Mesendoderm (in vitro differentiated cells): ENCODE measurements at regions not wholly inside any gene's neighbourhood (a gene's known extent, or its start where the extent isn't known, plus 50 kb on each side); places are given as distances from the start of the nearest gene placed in this dataset.

Source experiments
- DNase-seq: peaks from one replicate; pipeline ENCODE4 v3.0.0; 2013
- H2AK5ac ChIP-seq: 2 replicates; pipeline ENCODE4 v1.6.1; 2013; ENCODE audit warnings: low read length, inconsistent platforms
- H2BK120ac ChIP-seq: 2 replicates; pipeline ENCODE4 v1.6.1; 2013; ENCODE audit warnings: low read depth, mild to moderate bottlenecking, low read length, moderate library complexity, mixed read lengths
- H2BK15ac ChIP-seq: replicated peaks from 2 replicates; pipeline ENCODE4 v1.6.1; 2013; ENCODE audit warnings: low read depth, mild to moderate bottlenecking, moderate library complexity
- H2BK5ac ChIP-seq: 2 replicates; pipeline ENCODE4 v1.6.1; 2013; ENCODE audit warnings: low read length, inconsistent platforms
- H3K18ac ChIP-seq: 2 replicates; pipeline ENCODE4 v1.6.1; 2013; ENCODE audit warnings: mild to moderate bottlenecking, low read length, mixed read lengths
- H3K23ac ChIP-seq: one replicate; pipeline ENCODE4 v1.6.1; 2013; ENCODE audit warnings: low read length
- H3K27ac ChIP-seq: 2 replicates; pipeline ENCODE4 v1.5.1; 2013; ENCODE audit warnings: low read depth, mild to moderate bottlenecking, inconsistent platforms, low read length, moderate library complexity
- H3K27me3 ChIP-seq: 2 replicates; pipeline ENCODE4 v1.6.1; 2013; ENCODE audit warnings: low read length, control low read depth, mild to moderate bottlenecking, inconsistent platforms; ENCODE audit not compliant: insufficient read depth, poor library complexity
- H3K36me3 ChIP-seq: 2 replicates; pipeline ENCODE4 v1.6.1; 2013; ENCODE audit warnings: low read length, inconsistent platforms; ENCODE audit not compliant: control insufficient read depth, insufficient read depth
- H3K4ac ChIP-seq: one replicate; pipeline ENCODE4 v1.6.1; 2013; ENCODE audit warnings: low read depth, mild to moderate bottlenecking, low read length, moderate library complexity
- H3K4me1 ChIP-seq: 2 replicates; pipeline ENCODE4 v1.6.1; 2013; ENCODE audit warnings: low read depth, low read length, inconsistent platforms; ENCODE audit not compliant: control insufficient read depth
- H3K4me2 ChIP-seq: 2 replicates; pipeline ENCODE4 v1.6.1; 2013; ENCODE audit warnings: low read length
- H3K4me3 ChIP-seq: 2 replicates; pipeline ENCODE4 v1.5.1; 2013; ENCODE audit warnings: mild to moderate bottlenecking, low read length
- H3K56ac ChIP-seq: one replicate; pipeline ENCODE4 v1.6.1; 2013; ENCODE audit warnings: low read length
- H3K79me1 ChIP-seq: 2 replicates; pipeline ENCODE4 v1.6.1; 2013; ENCODE audit warnings: low read length, inconsistent platforms
- H3K79me2 ChIP-seq: 2 replicates; pipeline ENCODE4 v1.6.1; 2013; ENCODE audit warnings: mild to moderate bottlenecking, low read length; ENCODE audit not compliant: control insufficient read depth, insufficient read depth
- H3K9ac ChIP-seq: 2 replicates; pipeline ENCODE4 v1.6.1; 2013; ENCODE audit warnings: low read length, inconsistent platforms
- H4K5ac ChIP-seq: one replicate; pipeline ENCODE4 v1.6.1; 2013; ENCODE audit warnings: low read length
- H4K8ac ChIP-seq: one replicate; pipeline ENCODE4 v1.6.1; 2013; ENCODE audit warnings: low read depth, mild to moderate bottlenecking, control low read depth, low read length, moderate library complexity
- WGBS: extraction: QIAGEN DNeasy Blood & Tissue Kit; methylation state at CpG from one replicate; pipeline ENCODE4 v1.1.7; 2013; ENCODE audit warnings: low lambda C conversion rate, missing lambda C conversion rate; ENCODE audit not compliant: insufficient coverage; ENCODE audit errors: extremely low coverage; 5-methylcytosine and 5-hydroxymethylcytosine counted together

GRCh38 chr1:94693435-94693834, 126.7 kb upstream of the SLC44A3 start:
- no peak overlapping the region for H3K4ac ChIP-seq
- WGBS: no CpG with 5 or more reads among the region's 1 CpG
- H3K27ac ChIP-seq: no peak overlapping the region
- no peak overlapping the region for H3K4me3 ChIP-seq
- no peak overlapping the region for H3K23ac ChIP-seq
- no peak overlapping the region for H4K5ac ChIP-seq
- no peak overlapping the region for H2BK15ac ChIP-seq
- no peak overlapping the region for H2BK120ac ChIP-seq
- H3K27me3 ChIP-seq: no peaks in the 10 kb centered on the region
- no peaks in the 10 kb centered on the region for H3K79me2 ChIP-seq
- H2BK5ac ChIP-seq: no peak overlapping the region
- H3K4me2 ChIP-seq: no peak overlapping the region
- no peaks in the 10 kb centered on the region for H3K79me1 ChIP-seq
- H3K4me1 ChIP-seq: peaks cover under 1% of the 10 kb centered on the region
- no peak for DNase-seq
- H3K36me3 ChIP-seq: no peaks in the 10 kb centered on the region
- H3K18ac ChIP-seq: no peak overlapping the region
- no peak overlapping the region for H2AK5ac ChIP-seq
- no peak overlapping the region for H3K56ac ChIP-seq
- H4K8ac ChIP-seq: no peak overlapping the region
- H3K9ac ChIP-seq: no peak overlapping the region

- Histone ChIP-seq H3K56ac (no peak overlapping the region), H4K8ac (no peak overlapping the region), H2BK5ac (no peak overlapping the region), H3K9ac (no peak overlapping the region), H3K4me2 (no peak overlapping the region), H3K27me3 (no peaks in the 10 kb centered on the region), H3K79me1 (no peaks in the 10 kb centered on the region), H2BK120ac (no peak overlapping the region), H2BK15ac (no peak overlapping the region), H4K5ac (no peak overlapping the region), H3K4me1 (peaks cover 1% of the 10 kb centered on the region), H3K23ac (no peak overlapping the region), H3K27ac (no peak overlapping the region), H2AK5ac (no peak overlapping the region), H3K18ac (no peak overlapping the region), H3K4ac (no peak overlapping the region), H3K36me3 (no peaks in the 10 kb centered on the region), H3K4me3 (no peak overlapping the region), H3K79me2 (no peaks in the 10 kb centered on the region)
- DNase-seq: peak; percentile 52
- no CpG with 5 or more reads among the region's 3 CpGs for WGBS
Measured at GRCh38 chr1:94693029-94693428, 127.1 kb upstream of the SLC44A3 start.

GRCh38 chr1:94688646-94689045, 131.5 kb upstream of the SLC44A3 start:
- H2BK120ac ChIP-seq: no peak overlapping the region
- WGBS: no CpG with 5 or more reads among the region's 3 CpGs
- H3K4me2 ChIP-seq: no peak overlapping the region
- no peaks in the 10 kb centered on the region for H3K79me1 ChIP-seq
- H3K4me1 ChIP-seq: peaks cover 1% of the 10 kb centered on the region
- H3K23ac ChIP-seq: no peak overlapping the region
- H3K27me3 ChIP-seq: no peaks in the 10 kb centered on the region
- no peak overlapping the region for H2BK5ac ChIP-seq
- H3K4ac ChIP-seq: no peak overlapping the region
- no peak overlapping the region for H2BK15ac ChIP-seq
- peak; percentile 95 for DNase-seq
- no peaks in the 10 kb centered on the region for H3K36me3 ChIP-seq
- H3K79me2 ChIP-seq: no peaks in the 10 kb centered on the region
- H3K9ac ChIP-seq: no peak overlapping the region
- H3K27ac ChIP-seq: no peak overlapping the region
- no peak overlapping the region for H4K5ac ChIP-seq
- no peak overlapping the region for H4K8ac ChIP-seq
- no peak overlapping the region for H2AK5ac ChIP-seq
- no peak overlapping the region for H3K56ac ChIP-seq
- no peak overlapping the region for H3K18ac ChIP-seq
- H3K4me3 ChIP-seq: no peak overlapping the region

GRCh38 chr1:94686882-94687281, 133.3 kb upstream of the SLC44A3 start:
- H3K4me2 ChIP-seq: no peak overlapping the region
- no peak overlapping the region for H3K4me3 ChIP-seq
- H3K79me2 ChIP-seq: no peaks in the 10 kb centered on the region
- H3K18ac ChIP-seq: no peak overlapping the region
- no peak overlapping the region for H4K8ac ChIP-seq
- H3K27ac ChIP-seq: no peak overlapping the region
- peaks cover 1% of the 10 kb centered on the region for H3K4me1 ChIP-seq
- no peak overlapping the region for H2AK5ac ChIP-seq
- H3K9ac ChIP-seq: no peak overlapping the region
- no peak overlapping the region for H2BK15ac ChIP-seq
- no peak overlapping the region for H4K5ac ChIP-seq
- no peaks in the 10 kb centered on the region for H3K36me3 ChIP-seq
- no peak overlapping the region for H2BK120ac ChIP-seq
- H3K79me1 ChIP-seq: no peaks in the 10 kb centered on the region
- no CpG with 5 or more reads among the region's 4 CpGs for WGBS
- H3K56ac ChIP-seq: no peak overlapping the region
- H3K23ac ChIP-seq: no peak overlapping the region
- no peak overlapping the region for H2BK5ac ChIP-seq
- H3K27me3 ChIP-seq: no peaks in the 10 kb centered on the region
- no peak for DNase-seq
- H3K4ac ChIP-seq: no peak overlapping the region

GRCh38 chr1:94684690-94685250, 135.4 kb upstream of the SLC44A3 start:
- no peaks in the 10 kb centered on the region for H3K79me2 ChIP-seq
- H2BK5ac ChIP-seq: no peak overlapping the region
- H3K36me3 ChIP-seq: no peaks in the 10 kb centered on the region
- H3K4me1 ChIP-seq: peaks cover 1% of the 10 kb centered on the region
- WGBS: no CpG with 5 or more reads among the region's 7 CpGs
- H4K5ac ChIP-seq: no peak overlapping the region
- no peak overlapping the region for H2BK120ac ChIP-seq
- H3K4ac ChIP-seq: no peak overlapping the region
- no peak overlapping the region for H3K9ac ChIP-seq
- no peak overlapping the region for H3K18ac ChIP-seq
- H4K8ac ChIP-seq: no peak overlapping the region
- no peak for DNase-seq
- H2AK5ac ChIP-seq: no peak overlapping the region
- H3K27ac ChIP-seq: no peak overlapping the region
- no peak overlapping the region for H2BK15ac ChIP-seq
- no peak overlapping the region for H3K4me2 ChIP-seq
- H3K56ac ChIP-seq: no peak overlapping the region
- no peak overlapping the region for H3K4me3 ChIP-seq
- no peaks in the 10 kb centered on the region for H3K79me1 ChIP-seq
- no peaks in the 10 kb centered on the region for H3K27me3 ChIP-seq
- H3K23ac ChIP-seq: no peak overlapping the region

- H2BK120ac ChIP-seq: no peak overlapping the region
- H3K9ac ChIP-seq: no peak overlapping the region
- H3K4me3 ChIP-seq: no peak overlapping the region
- no peak overlapping the region for H3K56ac ChIP-seq
- H4K8ac ChIP-seq: no peak overlapping the region
- WGBS: no CpG with 5 or more reads among the region's 6 CpGs
- no peaks in the 10 kb centered on the region for H3K27me3 ChIP-seq
- no peak for DNase-seq
- H3K79me2 ChIP-seq: no peaks in the 10 kb centered on the region
- H3K4ac ChIP-seq: no peak overlapping the region
- H3K23ac ChIP-seq: no peak overlapping the region
- H2BK15ac ChIP-seq: no peak overlapping the region
- H3K27ac ChIP-seq: no peak overlapping the region
- peaks cover 1% of the 10 kb centered on the region for H3K4me1 ChIP-seq
- H3K36me3 ChIP-seq: no peaks in the 10 kb centered on the region
- H3K18ac ChIP-seq: no peak overlapping the region
- H3K79me1 ChIP-seq: no peaks in the 10 kb centered on the region
- H2BK5ac ChIP-seq: no peak overlapping the region
- H4K5ac ChIP-seq: no peak overlapping the region
- H3K4me2 ChIP-seq: no peak overlapping the region
- H2AK5ac ChIP-seq: no peak overlapping the region
Measured at GRCh38 chr1:94683886-94684285, 136.3 kb upstream of the SLC44A3 start.
